GM23338 (cell line): ENCODE measurements at regions not wholly inside any gene's neighbourhood (a gene's known extent, or its start where the extent isn't known, plus 50 kb on each side); places are given as distances from the start of the nearest gene placed in this dataset.
A peak's percentile ranks its signal among the peaks of the same experiment; 100 is the strongest.

Source experiments
- ATAC-seq: fragments of 200-7000 bp; cut with Tn5 transposase; 3 replicates; pipeline ENCODE4 v1.9.1; 2020
- DNase-seq: peaks from one replicate; pipeline ENCODE4 v3.0.0-alpha.2; 2015; ENCODE audit warnings: low spot score
- H2AFZ ChIP-seq: fragments of 200-600 bp; sonication (generic); 2 replicates; pipeline ENCODE4 v1.8.0; 2016; ENCODE audit warnings: antibody characterized with exemption, mild to moderate bottlenecking, moderate library complexity
- H3F3A ChIP-seq: fragments of 200-600 bp; sonication (generic); replicated peaks from 2 replicates; pipeline ENCODE4 v1.8.0; 2017; ENCODE audit warnings: antibody characterized with exemption, mixed run types, low read depth
- H3K27ac ChIP-seq: fragments of 200-600 bp; sonication (generic); 2 replicates; pipeline ENCODE4 v1.6.1; 2016; ENCODE audit warnings: low read depth
- H3K27me3 ChIP-seq: fragments of 200-600 bp; sonication (generic); 2 replicates; pipeline ENCODE4 v1.8.0; 2016; ENCODE audit warnings: mild to moderate bottlenecking, mixed run types, moderate library complexity; ENCODE audit not compliant: insufficient read depth
- H3K36me3 ChIP-seq: fragments of 200-600 bp; sonication (generic); 2 replicates; pipeline ENCODE4 v1.8.0; 2016; ENCODE audit warnings: mild to moderate bottlenecking; ENCODE audit not compliant: insufficient read depth
- H3K4me1 ChIP-seq: fragments of 200-600 bp; sonication (generic); 2 replicates; pipeline ENCODE4 v1.8.0; 2016; ENCODE audit warnings: mild to moderate bottlenecking, moderate library complexity; ENCODE audit not compliant: insufficient read depth
- H3K4me2 ChIP-seq: fragments of 200-600 bp; sonication (generic); 2 replicates; pipeline ENCODE4 v1.7.1; 2017; ENCODE audit warnings: mixed run types
- H3K4me3 ChIP-seq: fragments of 200-600 bp; sonication (generic); 2 replicates; pipeline ENCODE4 v1.6.1; 2016; ENCODE audit warnings: mixed run types
- H3K79me2 ChIP-seq: fragments of 200-600 bp; sonication (generic); replicated peaks from 2 replicates; pipeline ENCODE4 v1.8.0; 2017; ENCODE audit warnings: mild to moderate bottlenecking; ENCODE audit not compliant: insufficient read depth
- H3K9me2 ChIP-seq: fragments of 200-600 bp; sonication (generic); 2 replicates; pipeline ENCODE4 v1.8.0; 2017; ENCODE audit not compliant: insufficient read depth
- H4K20me1 ChIP-seq: fragments of 200-600 bp; sonication (generic); replicated peaks from 2 replicates; pipeline ENCODE4 v1.8.0; 2017; ENCODE audit warnings: mild to moderate bottlenecking; ENCODE audit not compliant: insufficient read depth
- H3K27ac Mint-ChIP-seq: 2 replicates; pipeline ENCODE4 v1.8.0; 2020; ENCODE audit warnings: inconsistent platforms, mild to moderate bottlenecking, moderate library complexity, mixed read lengths
- H3K27me3 Mint-ChIP-seq: 3 replicates; pipeline ENCODE4 v1.8.0; 2022; ENCODE audit warnings: low read depth, mild to moderate bottlenecking, moderate library complexity, mixed read lengths, inconsistent platforms; ENCODE audit not compliant: insufficient read depth, poor library complexity
- H3K36me3 Mint-ChIP-seq: 3 replicates; pipeline ENCODE4 v1.8.0; 2021; ENCODE audit warnings: low read depth, mild to moderate bottlenecking, inconsistent platforms, moderate library complexity, mixed read lengths
- H3K4me1 Mint-ChIP-seq: 3 replicates; pipeline ENCODE4 v1.8.0; 2020; ENCODE audit warnings: mild to moderate bottlenecking, inconsistent platforms, mixed read lengths
- H3K4me3 Mint-ChIP-seq: 3 replicates; pipeline ENCODE4 v1.8.0; 2021; ENCODE audit warnings: moderate library complexity, mild to moderate bottlenecking, inconsistent platforms, mixed read lengths
- H3K9me3 Mint-ChIP-seq: 3 replicates; pipeline ENCODE4 v1.8.0; 2020; ENCODE audit warnings: moderate library complexity, mild to moderate bottlenecking, inconsistent platforms, mixed read lengths
- CREB1 ChIP-seq: fragments of 250-450 bp; sonication (Bioruptor Pico); IDR thresholded peaks from 2 replicates; pipeline ENCODE4 v1.5.0; 2020; ENCODE audit warnings: low read depth, mild to moderate bottlenecking, moderate library complexity
- CTCF ChIP-seq, 2 experiments: fragments of 200-600 bp in 1 of 2; sonication (generic) in 1 of 2; conservative IDR thresholded peaks; 2 replicates each; pipeline versions ENCODE4 v1.5.1 to v1.6.1; 2016 to 2017; ENCODE audit warnings: antibody characterized with exemption in 2 of 2, low read depth in 2 of 2, mild to moderate bottlenecking in 2 of 2, moderate library complexity in 1 of 2
- ETS1 ChIP-seq: IDR thresholded peaks from 2 replicates; pipeline ENCODE4 v1.6.1; 2016; ENCODE audit warnings: antibody characterized with exemption
- EZH2 ChIP-seq: fragments of 200-600 bp; sonication (generic); IDR thresholded peaks from one replicate; pipeline ENCODE4 v1.8.0; 2017; ENCODE audit warnings: antibody characterized with exemption, mild to moderate bottlenecking, low read depth; ENCODE audit not compliant: unreplicated experiment
- EZH2phosphoT487 ChIP-seq: fragments of 200-600 bp; sonication (generic); IDR thresholded peaks from one replicate; pipeline ENCODE4 v1.8.1; 2018; ENCODE audit warnings: antibody characterized with exemption; ENCODE audit not compliant: unreplicated experiment
- JUNB ChIP-seq: IDR thresholded peaks from one replicate; pipeline ENCODE4 v1.6.1; 2016; ENCODE audit warnings: antibody characterized with exemption; ENCODE audit not compliant: unreplicated experiment
- NANOG ChIP-seq: IDR thresholded peaks from 2 replicates; pipeline ENCODE4 v1.6.1; 2016; ENCODE audit warnings: antibody characterized with exemption, borderline replicate concordance
- POLR2AphosphoS5 ChIP-seq: IDR thresholded peaks from 2 replicates; pipeline ENCODE4 v1.6.1; 2016; ENCODE audit warnings: antibody characterized with exemption, low read depth
- REST ChIP-seq: IDR thresholded peaks from one replicate; pipeline ENCODE4 v1.6.1; 2018; ENCODE audit warnings: antibody characterized with exemption; ENCODE audit not compliant: unreplicated experiment
- STAT1 ChIP-seq: IDR thresholded peaks from one replicate; pipeline ENCODE4 v1.6.1; 2016; ENCODE audit warnings: antibody characterized with exemption; ENCODE audit not compliant: unreplicated experiment
- ZNF114 ChIP-seq: fragments of 250-450 bp; sonication (Bioruptor Pico); IDR thresholded peaks from 2 replicates; pipeline ENCODE4 v1.5.0; 2020; ENCODE audit warnings: mild to moderate bottlenecking, moderate library complexity
- ZNF331 ChIP-seq: fragments of 250-450 bp; sonication (Bioruptor Pico); IDR thresholded peaks from 2 replicates; pipeline ENCODE4 v1.5.0; 2020; ENCODE audit warnings: low read depth, mild to moderate bottlenecking, moderate library complexity
- ZNF462 ChIP-seq: fragments of 250-450 bp; sonication (Bioruptor Pico); IDR thresholded peaks from 2 replicates; pipeline ENCODE4 v1.5.0; 2020; ENCODE audit warnings: mild to moderate bottlenecking, moderate library complexity

- H3K4me3 ChIP-seq, result no peak overlapping the region
- peaks cover 4% of the 10 kb centered on the region; the same call in 1 of the 3 replicates for H3K36me3 Mint-ChIP-seq
- H3K4me2 ChIP-seq, result no peak overlapping the region
Measured at GRCh38 chr1:218584418-218585155, 239.5 kb downstream of the TGFB2 start.

More at GRCh38 chr1:218584418-218585155, 239.5 kb downstream of the TGFB2 start:
- Histone ChIP-seq H3K27ac (no peak overlapping the region), H3K27me3 (no peaks in the 10 kb centered on the region), H4K20me1 (no peaks in the 10 kb centered on the region), H3F3A (no peaks in the 10 kb centered on the region), H3K9me2 (0 out of 2 replicates have a peak, but pooled peaks cover 4% of the 10 kb centered on the region), H3K4me1 (peaks cover 15% of the 10 kb centered on the region; the same call in 1 of the 2 replicates), H3K79me2 (no peaks in the 10 kb centered on the region), H3K36me3 (no peaks in the 10 kb centered on the region), H2AFZ (no peak overlapping the region)
- peaks cover 12% of the 10 kb centered on the region; the same call in 2 of the 3 replicates for H3K9me3 Mint-ChIP-seq
- TF ChIP-seq CTCF (conservative IDR thresholded peaks at IDR 0.05; ENCODE audit: low read depth in 2 of 2) (no peak), NANOG (no peak), JUNB (no peak), ZNF331 (CRISPR knock-in tag) (no peak), ETS1 (no peak), EZH2phosphoT487 (no peak), EZH2 (no peak), REST (no peak), POLR2AphosphoS5 (no peak), STAT1 (no peak), ZNF114 (CRISPR knock-in tag) (no peak), CREB1 (CRISPR knock-in tag) (no peak), ZNF462 (CRISPR knock-in tag) (no peak)
- ATAC-seq (no peak), DNase-seq (no peak)
- H3K27me3 Mint-ChIP-seq, result no peaks in the 10 kb centered on the region
- peak overlapping the region; percentile 26 for H3K27ac Mint-ChIP-seq
- H3K4me3 Mint-ChIP-seq, result no peak overlapping the region
- peaks cover 15% of the 10 kb centered on the region for H3K4me1 Mint-ChIP-seq
